Activated CD8-positive, alpha-beta T cell treated with anti-CD3 and anti-CD28 coated beads for 36 hours (primary cell): ENCODE measurements at regions not wholly inside any gene's neighbourhood (a gene's known extent, or its start where the extent isn't known, plus 50 kb on each side); places are given as distances from the start of the nearest gene placed in this dataset.

Source experiments
- ATAC-seq: fragments of 200-7000 bp; cut with Tn5 transposase; one replicate; pipeline ENCODE4 v1.10.0; 2021; ENCODE audit warnings: mild to moderate bottlenecking, moderate library complexity
- CTCF ChIA-PET: fragments of 350-600 bp; sonication (Branson Sonifier 250); formaldehyde crosslinking; loops from one replicate; lab custom pipeline; 2021; ENCODE audit warnings: antibody characterized with exemption; lab: Charles Lee
- POLR2A ChIA-PET: fragments of 350-600 bp; sonication (Branson Sonifier 250); formaldehyde crosslinking; loops from one replicate; lab custom pipeline; 2021; ENCODE audit warnings: antibody characterized with exemption; lab: Charles Lee
- DNase-seq: peaks from one replicate; pipeline ENCODE4 v3.0.0-alpha.2; 2020
- H3K27ac Mint-ChIP-seq: one replicate; pipeline ENCODE4 v1.8.0; 2021; ENCODE audit warnings: mild to moderate bottlenecking, mixed read lengths
- H3K27me3 Mint-ChIP-seq: one replicate; pipeline ENCODE4 v1.8.0; 2021; ENCODE audit warnings: mixed read lengths
- H3K36me3 Mint-ChIP-seq: one replicate; pipeline ENCODE4 v1.8.0; 2021; ENCODE audit warnings: low read depth, mixed read lengths
- H3K4me1 Mint-ChIP-seq: one replicate; pipeline ENCODE4 v1.8.0; 2021; ENCODE audit warnings: low read depth, mixed read lengths
- H3K4me3 Mint-ChIP-seq: one replicate; pipeline ENCODE4 v1.8.0; 2021; ENCODE audit warnings: mild to moderate bottlenecking, moderate library complexity, mixed read lengths
- H3K9me3 Mint-ChIP-seq: one replicate; pipeline ENCODE4 v1.8.0; 2021; ENCODE audit warnings: mixed read lengths
- CTCF ChIP-seq: fragments of 200-600 bp; IDR thresholded peaks from one replicate; pipeline ENCODE4 v1.8.0; 2022; ENCODE audit warnings: antibody characterized with exemption, mild to moderate bottlenecking
- intact Hi-C: fragments of 100-400 bp; cut with micrococcal nuclease; formaldehyde crosslinking; loops from one replicate; pipeline ENCODE4 v1.10.0; 2022

- H3K9me3 Mint-ChIP-seq = peaks cover 5% of the 10 kb centered on the region
- ChIA-PET CTCF (no interaction called here), POLR2A (no interaction called here)
- no peak for ATAC-seq
- no peaks in the 10 kb centered on the region for H3K36me3 Mint-ChIP-seq
- H3K27me3 Mint-ChIP-seq = no peaks in the 10 kb centered on the region
- H3K27ac Mint-ChIP-seq = no peak overlapping the region
- no peak for TF ChIP-seq CTCF
- no peaks in the 10 kb centered on the region for H3K4me1 Mint-ChIP-seq
- no peak overlapping the region for H3K4me3 Mint-ChIP-seq
- intact Hi-C loops = no loop called here
- DNase-seq = no peak
These were observed 1609.1 kb downstream of the REEP3 start for GRCh38 chr10:65130162-65130758.

GRCh38 chr10:65133652-65134051 lies 1612.5 kb downstream of the REEP3 start:
- Mint-ChIP-seq H3K9me3 (peaks cover 2% of the 10 kb centered on the region), H3K27ac (no peak overlapping the region), H3K27me3 (no peaks in the 10 kb centered on the region), H3K36me3 (no peaks in the 10 kb centered on the region), H3K4me1 (no peaks in the 10 kb centered on the region), H3K4me3 (no peak overlapping the region)
- DNase-seq (no peak), ATAC-seq (no peak)
- ChIA-PET CTCF (no interaction called here), POLR2A (no interaction called here)
- intact Hi-C loops = no loop called here
- TF ChIP-seq CTCF = no peak

GRCh38 chr10:65135508-65135907 lies 1614.3 kb downstream of the REEP3 start:
- no peaks in the 10 kb centered on the region for H3K27me3 Mint-ChIP-seq
- no peaks in the 10 kb centered on the region for H3K36me3 Mint-ChIP-seq
- CTCF ChIA-PET = no interaction called here
- H3K27ac Mint-ChIP-seq = no peak overlapping the region
- intact Hi-C loops = no loop called here
- H3K4me3 Mint-ChIP-seq = no peak overlapping the region
- DNase-seq = no peak
- no peaks in the 10 kb centered on the region for H3K4me1 Mint-ChIP-seq
- no peaks in the 10 kb centered on the region for H3K9me3 Mint-ChIP-seq
- no peak for ATAC-seq
- POLR2A ChIA-PET = no interaction called here
- no peak for TF ChIP-seq CTCF

- ChIA-PET CTCF (no interaction called here), POLR2A (no interaction called here)
- intact Hi-C loops = no loop called here
- Mint-ChIP-seq H3K27me3 (no peaks in the 10 kb centered on the region), H3K4me3 (no peak overlapping the region), H3K36me3 (no peaks in the 10 kb centered on the region), H3K9me3 (peaks cover 6% of the 10 kb centered on the region), H3K27ac (no peak overlapping the region), H3K4me1 (no peaks in the 10 kb centered on the region)
- no peak for TF ChIP-seq CTCF
- ATAC-seq (no peak), DNase-seq (no peak)
These were observed 1621.6 kb downstream of the REEP3 start for GRCh38 chr10:65142641-65143435.

- no peaks in the 10 kb centered on the region for H3K4me1 Mint-ChIP-seq
- DNase-seq = no peak
- H3K27me3 Mint-ChIP-seq = no peaks in the 10 kb centered on the region
- intact Hi-C loops = no loop called here
- TF ChIP-seq CTCF = no peak
- H3K4me3 Mint-ChIP-seq = no peak overlapping the region
- H3K9me3 Mint-ChIP-seq = peaks cover 6% of the 10 kb centered on the region
- H3K36me3 Mint-ChIP-seq = no peaks in the 10 kb centered on the region
- no peak for ATAC-seq
- H3K27ac Mint-ChIP-seq = no peak overlapping the region
- ChIA-PET CTCF (no interaction called here), POLR2A (no interaction called here)
These were observed 1622.5 kb downstream of the REEP3 start for GRCh38 chr10:65143723-65144122.
